ENCODE measurements at regions not wholly inside any gene's neighbourhood (a gene's known extent, or its start where the extent isn't known, plus 50 kb on each side); places are given as distances from the start of the nearest gene placed in this dataset.

DNA sequence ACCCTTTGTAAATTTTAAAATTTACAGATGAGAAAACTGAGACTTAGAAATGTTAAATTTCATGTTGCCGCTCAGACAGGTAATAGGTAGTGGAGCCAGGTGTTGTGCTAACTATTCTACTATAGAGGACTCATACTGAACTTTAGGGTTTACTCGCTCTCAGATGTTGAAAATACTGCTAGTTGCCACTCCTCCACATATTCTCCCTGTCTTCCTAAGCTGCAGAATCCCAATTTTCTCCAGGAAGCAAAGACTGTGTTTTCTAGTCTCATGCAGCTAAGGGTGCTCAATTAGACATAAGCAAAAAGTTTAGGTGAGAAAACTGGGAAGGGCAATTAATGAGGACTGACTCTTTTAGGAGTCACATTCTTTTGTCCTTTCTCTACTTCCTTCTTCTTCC, 612.3 kb downstream of the KCNH5 start (continued):
- TF ChIP-seq ZNF550 (CRISPR knock-in tag; IDR thresholded peaks at IDR 0.05; ENCODE audit: borderline replicate concordance): no peak
- no peak for TF ChIP-seq ZNF264 (CRISPR knock-in tag; IDR thresholded peaks at IDR 0.05)

DNA sequence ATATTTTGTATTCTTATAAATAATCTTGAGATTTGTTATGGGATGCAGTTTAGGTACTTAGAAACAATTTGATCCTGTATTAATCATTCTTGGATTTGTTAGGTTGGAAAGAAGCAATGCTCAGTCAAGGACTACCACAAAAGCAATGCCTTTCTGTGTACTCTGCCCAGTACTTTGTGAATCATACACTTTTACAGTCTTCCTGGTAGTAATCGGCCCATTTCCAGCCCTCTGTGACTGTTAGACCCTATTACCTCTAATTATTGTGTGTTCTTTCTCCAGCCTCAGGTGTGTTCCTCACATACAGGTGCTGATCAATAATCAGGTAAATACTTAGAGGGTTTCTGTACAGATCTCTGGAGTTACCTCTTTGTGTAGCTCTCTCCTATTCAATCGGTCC, 609.0 kb downstream of the KCNH5 start:
- CTCF ChIA-PET (ENCODE audit: low intra/inter-chr PET ratio, low total read pairs): no interaction called here

More for the DNA sequence above, 609.0 kb downstream of the KCNH5 start:
- DNase-seq (ENCODE audit: low spot score): no peak
- 3% methylated on average over 2 of the region's 2 CpGs for WGBS (ENCODE audit: low lambda C conversion rate)
- Histone ChIP-seq H3K79me2 (ENCODE audit: insufficient read depth, low read length) (no peaks in the 10 kb centered on the region), H4K20me1 (ENCODE audit: insufficient read depth, low read length) (no peaks in the 10 kb centered on the region), H3K4me2 (ENCODE audit: low read depth, low read length) (no peak overlapping the region), H3K9me3 (ENCODE audit: low read length) (peaks cover 91% of the 10 kb centered on the region), H3K27me3 (ENCODE audit: control insufficient read depth in 1 of 2, insufficient read depth in 2 of 2, low read length in 2 of 2) (no peaks in the 10 kb centered on the region), H2AFZ (ENCODE audit: low read length) (no peak overlapping the region), H3K27ac (ENCODE audit: extremely low read length, insufficient read depth, low read length) (no peak overlapping the region), H3K36me3 (replicated peaks in 1 of 2; ENCODE audit: control insufficient read depth in 1 of 2, insufficient read depth in 2 of 2, low read length in 2 of 2) (no peaks in the 10 kb centered on the region), H3K4me3 (replicated peaks in 1 of 3; ENCODE audit: insufficient read depth in 1 of 3, low read depth in 2 of 3, low read length in 3 of 3) (no peak overlapping the region), H3K9ac (ENCODE audit: insufficient read depth, low read depth, low read length) (no peak overlapping the region), H3K4me1 (ENCODE audit: insufficient read depth, low read length) (no peaks in the 10 kb centered on the region)
- ATAC-seq: no peak
- intact Hi-C loops (cut with micrococcal nuclease; ENCODE audit: unreplicated experiment): no loop called here
- no peak for FAIRE-seq
- in situ Hi-C loops (cut with HindIII; ENCODE audit: extremely low pct_ligation_motif_present, low pct_unique_long_range_greater_than_20kb): no loop called here
- BruUV-seq (replicated peaks): no TSS peak
- TF ChIP-seq TSC22D2 (CRISPR knock-in tag; IDR thresholded peaks at IDR 0.05; ENCODE audit: borderline replicate concordance): no peak
- TF ChIP-seq HNF4A (CRISPR knock-in tag; IDR thresholded peaks at IDR 0.05): no peak
- TF ChIP-seq ZNF839 (CRISPR knock-in tag; IDR thresholded peaks at IDR 0.05; ENCODE audit: borderline replicate concordance): no peak
- TF ChIP-seq, protein P1, sequence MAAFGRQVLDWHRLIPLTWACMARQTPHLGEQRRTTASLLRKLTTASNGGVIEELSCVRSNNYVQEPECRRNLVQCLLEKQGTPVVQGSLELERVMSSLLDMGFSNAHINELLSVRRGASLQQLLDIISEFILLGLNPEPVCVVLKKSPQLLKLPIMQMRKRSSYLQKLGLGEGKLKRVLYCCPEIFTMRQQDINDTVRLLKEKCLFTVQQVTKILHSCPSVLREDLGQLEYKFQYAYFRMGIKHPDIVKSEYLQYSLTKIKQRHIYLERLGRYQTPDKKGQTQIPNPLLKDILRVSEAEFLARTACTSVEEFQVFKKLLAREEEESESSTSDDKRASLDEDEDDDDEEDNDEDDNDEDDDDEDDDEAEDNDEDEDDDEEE (CRISPR knock-in tag; IDR thresholded peaks at IDR 0.05): no peak
- no peak for TF ChIP-seq HMG20A (CRISPR knock-in tag; IDR thresholded peaks at IDR 0.05; ENCODE audit: borderline replicate concordance)
- no peak for TF ChIP-seq SALL2 (CRISPR knock-in tag; IDR thresholded peaks at IDR 0.05)
- no peak for TF ChIP-seq ZNF766 (CRISPR knock-in tag; IDR thresholded peaks at IDR 0.05; ENCODE audit: borderline replicate concordance)
- TF ChIP-seq, protein P2, sequence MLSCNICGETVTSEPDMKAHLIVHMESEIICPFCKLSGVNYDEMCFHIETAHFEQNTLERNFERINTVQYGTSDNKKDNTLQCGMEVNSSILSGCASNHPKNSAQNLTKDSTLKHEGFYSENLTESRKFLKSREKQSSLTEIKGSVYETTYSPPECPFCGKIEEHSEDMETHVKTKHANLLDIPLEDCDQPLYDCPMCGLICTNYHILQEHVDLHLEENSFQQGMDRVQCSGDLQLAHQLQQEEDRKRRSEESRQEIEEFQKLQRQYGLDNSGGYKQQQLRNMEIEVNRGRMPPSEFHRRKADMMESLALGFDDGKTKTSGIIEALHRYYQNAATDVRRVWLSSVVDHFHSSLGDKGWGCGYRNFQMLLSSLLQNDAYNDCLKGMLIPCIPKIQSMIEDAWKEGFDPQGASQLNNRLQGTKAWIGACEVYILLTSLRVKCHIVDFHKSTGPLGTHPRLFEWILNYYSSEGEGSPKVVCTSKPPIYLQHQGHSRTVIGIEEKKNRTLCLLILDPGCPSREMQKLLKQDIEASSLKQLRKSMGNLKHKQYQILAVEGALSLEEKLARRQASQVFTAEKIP (CRISPR knock-in tag; IDR thresholded peaks at IDR 0.05; ENCODE audit: borderline replicate concordance): no peak
- no peak for TF ChIP-seq AGO2 (optimal IDR thresholded peaks at IDR 0.05; ENCODE audit: low read depth, low read length)
- POLR2A ChIA-PET: no interaction called here

Data from HepG2 (cell line).